ELR (cell line): ENCODE measurements at regions not wholly inside any gene's neighbourhood (a gene's known extent, or its start where the extent isn't known, plus 50 kb on each side); places are given as distances from the start of the nearest gene placed in this dataset.
A peak's percentile ranks its signal among the peaks of the same experiment; 100 is the strongest.

ENCODE experiments used
- DNase-seq: peaks from one replicate; pipeline ENCODE4 v3.0.0-alpha.2; 2015; ENCODE audit warnings: low read depth

GRCh38 chr12:126855768-126856167 lies 1411.2 kb upstream of the TMEM132C start:
- no peak for DNase-seq

GRCh38 chr12:126856958-126857357 lies 1410.0 kb upstream of the TMEM132C start:
- no peak for DNase-seq

GRCh38 chr12:126858560-126858959 lies 1408.4 kb upstream of the TMEM132C start:
- DNase-seq: no peak

- DNase-seq: no peak
Observed at GRCh38 chr12:126860210-126860609, 1406.8 kb upstream of the TMEM132C start.

GRCh38 chr12:126862500-126862899 lies 1404.5 kb upstream of the TMEM132C start:
- DNase-seq: no peak

- DNase-seq: no peak
Observed at GRCh38 chr12:126869644-126870043, 1397.3 kb upstream of the TMEM132C start.

GRCh38 chr12:126873701-126874100 lies 1393.3 kb upstream of the TMEM132C start:
- no peak for DNase-seq

GRCh38 chr12:126874427-126875026 lies 1392.4 kb upstream of the TMEM132C start:
- DNase-seq: peak; percentile 39

GRCh38 chr12:126879842-126880241 lies 1387.1 kb upstream of the TMEM132C start:
- DNase-seq: no peak

GRCh38 chr12:126883697-126884096 lies 1383.3 kb upstream of the TMEM132C start:
- DNase-seq: no peak

GRCh38 chr12:126889501-126889900 lies 1377.5 kb upstream of the TMEM132C start:
- no peak for DNase-seq

- peak; percentile 1 for DNase-seq
Observed at GRCh38 chr12:126890097-126890496, 1376.9 kb upstream of the TMEM132C start.

GRCh38 chr12:126891789-126892188 lies 1375.2 kb upstream of the TMEM132C start:
- peak; percentile 5 for DNase-seq

- DNase-seq: no peak
Observed at GRCh38 chr12:126895951-126896913, 1370.7 kb upstream of the TMEM132C start.

GRCh38 chr12:126897102-126897501 lies 1369.9 kb upstream of the TMEM132C start:
- DNase-seq: no peak

- no peak for DNase-seq
Observed at GRCh38 chr12:126897778-126898177, 1369.2 kb upstream of the TMEM132C start.

- DNase-seq: no peak
Observed at GRCh38 chr12:126898562-126898961, 1368.4 kb upstream of the TMEM132C start.

GRCh38 chr12:126899926-126900792 lies 1366.8 kb upstream of the TMEM132C start:
- DNase-seq: no peak

- DNase-seq: no peak
Observed at GRCh38 chr12:126903027-126903876, 1363.7 kb upstream of the TMEM132C start.

- DNase-seq: no peak
Observed at GRCh38 chr12:126905752-126906151, 1361.2 kb upstream of the TMEM132C start.
